ENCODE measurements at regions not wholly inside any gene's neighbourhood (a gene's known extent, or its start where the extent isn't known, plus 50 kb on each side); places are given as distances from the start of the nearest gene placed in this dataset.

DNA sequence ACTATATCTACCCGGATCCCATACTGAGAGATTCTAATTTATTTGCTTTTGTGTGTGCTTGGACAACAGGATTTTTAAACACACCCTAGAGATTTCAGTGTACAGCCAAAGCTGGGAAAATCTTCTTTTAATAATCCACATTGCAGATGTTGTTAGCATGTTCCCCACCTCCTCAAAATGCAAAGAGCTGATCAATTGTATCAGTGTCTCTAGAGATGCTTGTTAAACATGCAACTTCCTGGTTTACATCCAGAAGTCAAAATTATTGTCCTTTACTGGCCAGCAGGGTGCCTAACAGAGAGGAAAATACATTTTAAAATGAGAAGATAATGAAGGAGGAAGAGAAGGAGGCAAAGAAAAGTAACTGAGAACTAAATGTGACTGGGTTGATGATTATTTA lies 793.3 kb downstream of the SEMA5A start:
- intact Hi-C loops (cut with micrococcal nuclease; ENCODE audit: unreplicated experiment), result loop anchor here (10.0 kb wide), 1 partner anchor 828 kb away; no protein-coding TSS in a partner anchor
- TF ChIP-seq CTCF (IDR thresholded peaks at IDR 0.05; ENCODE audit: unreplicated experiment), result no peak
- CTCF ChIA-PET, result no interaction called here
- H3K27me3 Mint-ChIP-seq (ENCODE audit: unreplicated experiment), result no peaks in the 10 kb centered on the region
- no TSS peak for BruUV-seq (replicated peaks)
- no peak for DNase-seq
- peaks cover 3% of the 10 kb centered on the region for H3K9me3 Mint-ChIP-seq (ENCODE audit: low read depth, unreplicated experiment)
- H3K4me3 Mint-ChIP-seq (ENCODE audit: low read depth, unreplicated experiment), result no peak overlapping the region
- no peaks in the 10 kb centered on the region for H3K4me1 Mint-ChIP-seq (ENCODE audit: low read depth, unreplicated experiment)
- H3K36me3 Mint-ChIP-seq (ENCODE audit: insufficient read depth, unreplicated experiment), result no peaks in the 10 kb centered on the region
- no peak overlapping the region for H3K27ac Mint-ChIP-seq (ENCODE audit: unreplicated experiment)

- H3K27ac Mint-ChIP-seq (ENCODE audit: unreplicated experiment), result no peak overlapping the region
- no peak overlapping the region for H3K4me3 Mint-ChIP-seq (ENCODE audit: low read depth, unreplicated experiment)
- intact Hi-C loops (cut with micrococcal nuclease; ENCODE audit: unreplicated experiment), result loop anchor here (1.0 to 10.0 kb wide), 3 partner anchors 86 to 832 kb away; no protein-coding TSS in a partner anchor
- no peaks in the 10 kb centered on the region for H3K27me3 Mint-ChIP-seq (ENCODE audit: unreplicated experiment)
- no peaks in the 10 kb centered on the region for H3K36me3 Mint-ChIP-seq (ENCODE audit: insufficient read depth, unreplicated experiment)
- peaks cover 4% of the 10 kb centered on the region for H3K9me3 Mint-ChIP-seq (ENCODE audit: low read depth, unreplicated experiment)
- no peaks in the 10 kb centered on the region for H3K4me1 Mint-ChIP-seq (ENCODE audit: low read depth, unreplicated experiment)
- no TSS peak for BruUV-seq (replicated peaks)
- CTCF ChIA-PET, result interaction anchor here (0.9 kb wide), 1 partner anchor 86 kb away, joined by 4 read pairs; no protein-coding TSS in a partner anchor
- DNase-seq, result peak; percentile 9
- no peak for TF ChIP-seq CTCF (IDR thresholded peaks at IDR 0.05; ENCODE audit: unreplicated experiment)
These were observed 789.3 kb downstream of the SEMA5A start for GRCh38 chr5:8756498-8757084.

DNA sequence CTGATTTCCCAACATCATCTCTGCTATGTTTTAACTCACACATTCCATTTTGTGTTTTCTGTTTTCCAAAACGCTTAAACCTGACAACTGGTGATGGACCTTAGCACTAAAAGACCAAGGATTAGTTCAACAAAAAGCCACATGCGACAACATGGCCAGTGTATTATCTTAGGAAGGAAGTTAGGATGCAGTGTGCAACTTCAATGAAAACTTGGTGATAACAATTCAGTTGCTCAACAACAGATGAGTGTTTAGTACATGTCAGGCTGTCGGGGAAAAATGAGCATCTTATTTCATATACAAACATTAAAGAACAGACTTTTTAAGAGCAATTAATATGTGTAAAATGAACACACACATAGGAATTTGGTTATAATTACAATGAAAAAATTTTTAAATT lies 780.0 kb downstream of the SEMA5A start:
- Mint-ChIP-seq H3K4me1 (ENCODE audit: low read depth, unreplicated experiment) (no peaks in the 10 kb centered on the region), H3K27me3 (ENCODE audit: unreplicated experiment) (no peaks in the 10 kb centered on the region), H3K9me3 (ENCODE audit: low read depth, unreplicated experiment) (peaks cover 5% of the 10 kb centered on the region), H3K36me3 (ENCODE audit: insufficient read depth, unreplicated experiment) (no peaks in the 10 kb centered on the region), H3K27ac (ENCODE audit: unreplicated experiment) (no peak overlapping the region), H3K4me3 (ENCODE audit: low read depth, unreplicated experiment) (no peak overlapping the region)
- DNase-seq, result no peak
- no TSS peak for BruUV-seq (replicated peaks)
- intact Hi-C loops (cut with micrococcal nuclease; ENCODE audit: unreplicated experiment), result no loop called here
- CTCF ChIA-PET, result interaction anchor here (0.7 kb wide), 1 partner anchor 706 kb away, joined by 3 read pairs; no protein-coding TSS in a partner anchor
- no peak for TF ChIP-seq CTCF (IDR thresholded peaks at IDR 0.05; ENCODE audit: unreplicated experiment)

- BruUV-seq (replicated peaks), result no TSS peak
- CTCF ChIA-PET, result interaction anchor here (0.7 kb wide), 1 partner anchor 705 kb away, joined by 3 read pairs; no protein-coding TSS in a partner anchor
- H3K27me3 Mint-ChIP-seq (ENCODE audit: unreplicated experiment), result no peaks in the 10 kb centered on the region
These were observed 779.4 kb downstream of the SEMA5A start for GRCh38 chr5:8766448-8766847.

More at GRCh38 chr5:8766448-8766847, 779.4 kb downstream of the SEMA5A start:
- TF ChIP-seq CTCF (IDR thresholded peaks at IDR 0.05; ENCODE audit: unreplicated experiment), result no peak
- no peak overlapping the region for H3K4me3 Mint-ChIP-seq (ENCODE audit: low read depth, unreplicated experiment)
- intact Hi-C loops (cut with micrococcal nuclease; ENCODE audit: unreplicated experiment), result no loop called here
- H3K9me3 Mint-ChIP-seq (ENCODE audit: low read depth, unreplicated experiment), result peaks cover 5% of the 10 kb centered on the region
- H3K27ac Mint-ChIP-seq (ENCODE audit: unreplicated experiment), result no peak overlapping the region
- H3K36me3 Mint-ChIP-seq (ENCODE audit: insufficient read depth, unreplicated experiment), result no peaks in the 10 kb centered on the region
- no peaks in the 10 kb centered on the region for H3K4me1 Mint-ChIP-seq (ENCODE audit: low read depth, unreplicated experiment)
- DNase-seq, result no peak
